ENCODE measurements at regions not wholly inside any gene's neighbourhood (a gene's known extent, or its start where the extent isn't known, plus 50 kb on each side); places are given as distances from the start of the nearest gene placed in this dataset.

GRCh38 chr3:148175214-148175613, 522.5 kb upstream of the AGTR1 start:
- CTCF ChIA-PET = no interaction called here
- TF ChIP-seq CTBP1 (IDR thresholded peaks at IDR 0.05; ENCODE audit: borderline replicate concordance) (no peak), SP1 (IDR thresholded peaks at IDR 0.05) (no peak), L3MBTL2 (conservative IDR thresholded peaks at IDR 0.05) (no peak), ELF4 (IDR thresholded peaks at IDR 0.05) (no peak), ZNF384 (IDR thresholded peaks at IDR 0.05) (no peak), FOXA1 (IDR thresholded peaks at IDR 0.05) (no peak), NFRKB (IDR thresholded peaks at IDR 0.05) (no peak), FOXM1 (IDR thresholded peaks at IDR 0.05; ENCODE audit: borderline replicate concordance) (no peak), ARNT (IDR thresholded peaks at IDR 0.05) (no peak), HDGF (IDR thresholded peaks at IDR 0.05; ENCODE audit: borderline replicate concordance) (no peak), LEF1 (IDR thresholded peaks at IDR 0.05; ENCODE audit: borderline replicate concordance) (no peak), TARDBP (IDR thresholded peaks at IDR 0.05) (no peak), FOXK2 (IDR thresholded peaks at IDR 0.05) (no peak), SUZ12 (IDR thresholded peaks at IDR 0.05) (no peak), BHLHE40 (IDR thresholded peaks at IDR 0.05; ENCODE audit: borderline replicate concordance) (no peak)
- TF ChIP-seq, protein P1, sequence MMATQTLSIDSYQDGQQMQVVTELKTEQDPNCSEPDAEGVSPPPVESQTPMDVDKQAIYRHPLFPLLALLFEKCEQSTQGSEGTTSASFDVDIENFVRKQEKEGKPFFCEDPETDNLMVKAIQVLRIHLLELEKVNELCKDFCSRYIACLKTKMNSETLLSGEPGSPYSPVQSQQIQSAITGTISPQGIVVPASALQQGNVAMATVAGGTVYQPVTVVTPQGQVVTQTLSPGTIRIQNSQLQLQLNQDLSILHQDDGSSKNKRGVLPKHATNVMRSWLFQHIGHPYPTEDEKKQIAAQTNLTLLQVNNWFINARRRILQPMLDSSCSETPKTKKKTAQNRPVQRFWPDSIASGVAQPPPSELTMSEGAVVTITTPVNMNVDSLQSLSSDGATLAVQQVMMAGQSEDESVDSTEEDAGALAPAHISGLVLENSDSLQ (IDR thresholded peaks at IDR 0.05) = no peak
- no peak for DNase-seq (ENCODE audit: extremely low spot score)

DNA sequence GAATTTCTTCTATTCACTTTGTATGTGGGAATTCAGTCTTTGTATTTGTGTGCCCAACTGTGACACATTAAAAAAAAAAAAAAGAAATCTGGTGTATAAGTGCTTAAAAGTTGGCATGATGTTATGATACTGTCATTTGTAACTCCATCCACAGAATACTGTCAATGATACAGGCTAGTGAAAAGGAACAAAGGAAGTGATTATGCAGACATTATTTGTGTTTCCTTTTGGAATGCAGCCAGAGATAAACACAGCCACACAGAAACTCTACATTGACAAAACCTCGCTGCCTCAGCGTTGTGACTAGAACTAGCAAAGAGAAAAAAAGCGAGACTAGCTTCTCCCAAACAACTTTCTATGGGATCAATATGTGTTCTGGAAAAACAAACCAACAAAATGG, 519.2 kb upstream of the AGTR1 start:
- ChIA-PET POLR2A (no interaction called here), CTCF (no interaction called here)
- no peak for DNase-seq (ENCODE audit: extremely low spot score)
- TF ChIP-seq ELF4 (IDR thresholded peaks at IDR 0.05) (no peak), HDGF (IDR thresholded peaks at IDR 0.05; ENCODE audit: borderline replicate concordance) (no peak), ZNF384 (IDR thresholded peaks at IDR 0.05) (no peak), CTBP1 (IDR thresholded peaks at IDR 0.05; ENCODE audit: borderline replicate concordance) (no peak), FOXA1 (IDR thresholded peaks at IDR 0.05) (no peak), NFRKB (IDR thresholded peaks at IDR 0.05) (no peak), FOXK2 (IDR thresholded peaks at IDR 0.05) (no peak), SUZ12 (IDR thresholded peaks at IDR 0.05) (no peak), SP1 (IDR thresholded peaks at IDR 0.05) (no peak), L3MBTL2 (conservative IDR thresholded peaks at IDR 0.05) (no peak), ARNT (IDR thresholded peaks at IDR 0.05) (no peak), FOXM1 (IDR thresholded peaks at IDR 0.05; ENCODE audit: borderline replicate concordance) (no peak), TARDBP (IDR thresholded peaks at IDR 0.05) (no peak), BHLHE40 (IDR thresholded peaks at IDR 0.05; ENCODE audit: borderline replicate concordance) (no peak)

More at GRCh38 chr3:148175214-148175613, 522.5 kb upstream of the AGTR1 start:
- POLR2A ChIA-PET = no interaction called here

DNA sequence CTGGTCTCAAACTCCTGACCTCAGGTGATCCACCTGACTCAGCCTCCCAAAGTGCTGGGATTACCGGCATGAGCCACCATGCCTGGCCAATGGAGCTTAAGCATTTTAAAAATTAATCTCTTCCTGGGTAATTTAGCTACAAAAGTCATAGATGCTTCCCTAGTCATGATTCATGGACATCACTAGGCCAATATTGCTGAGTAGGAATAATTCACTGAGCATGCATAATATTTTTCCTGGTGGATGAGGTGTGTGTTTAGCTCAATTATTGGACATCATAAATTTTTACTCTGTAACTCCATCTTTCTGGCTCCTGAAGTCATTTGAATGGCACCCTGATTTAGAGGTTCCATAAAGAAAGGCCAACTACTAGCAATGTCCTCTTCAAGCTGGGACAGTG, 512.9 kb upstream of the AGTR1 start:
- CTCF ChIA-PET = no interaction called here

DNA sequence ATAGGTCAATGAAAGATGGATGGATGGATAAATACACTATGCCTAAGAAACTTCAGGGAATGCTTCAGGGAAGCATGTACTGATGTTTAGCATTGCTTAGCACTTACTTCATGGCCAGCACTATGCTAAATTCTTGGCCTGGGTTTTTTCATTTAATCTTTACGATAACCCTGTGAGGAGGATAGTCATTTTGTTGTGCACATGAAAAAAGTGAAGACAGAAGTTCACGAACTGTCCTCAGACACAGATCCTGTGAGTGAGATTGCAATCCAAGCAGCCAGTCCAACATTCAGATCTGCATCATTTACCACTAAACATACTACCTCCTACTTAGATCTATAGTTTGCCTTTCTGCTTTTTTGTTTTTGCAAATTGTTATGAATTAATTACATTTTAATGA, 510.8 kb upstream of the AGTR1 start:
- CTCF ChIA-PET = no interaction called here
- no peak for DNase-seq (ENCODE audit: extremely low spot score)
- no peak for TF ChIP-seq LEF1 (IDR thresholded peaks at IDR 0.05; ENCODE audit: borderline replicate concordance)
- TF ChIP-seq CTBP1 (IDR thresholded peaks at IDR 0.05; ENCODE audit: borderline replicate concordance) = no peak
- no peak for TF ChIP-seq ELF4 (IDR thresholded peaks at IDR 0.05)
- no peak for TF ChIP-seq SUZ12 (IDR thresholded peaks at IDR 0.05)
- TF ChIP-seq FOXK2 (IDR thresholded peaks at IDR 0.05) = no peak
- TF ChIP-seq HDGF (IDR thresholded peaks at IDR 0.05; ENCODE audit: borderline replicate concordance) = no peak
- TF ChIP-seq TARDBP (IDR thresholded peaks at IDR 0.05) = no peak
- no peak for TF ChIP-seq ARNT (IDR thresholded peaks at IDR 0.05)
- POLR2A ChIA-PET = no interaction called here

More for the DNA sequence above, 512.9 kb upstream of the AGTR1 start:
- POLR2A ChIA-PET = no interaction called here
- DNase-seq (ENCODE audit: extremely low spot score) = no peak
- no peak for TF ChIP-seq L3MBTL2 (conservative IDR thresholded peaks at IDR 0.05)
- no peak for TF ChIP-seq HDGF (IDR thresholded peaks at IDR 0.05; ENCODE audit: borderline replicate concordance)
- no peak for TF ChIP-seq FOXA1 (IDR thresholded peaks at IDR 0.05)
- TF ChIP-seq LEF1 (IDR thresholded peaks at IDR 0.05; ENCODE audit: borderline replicate concordance) = no peak
- TF ChIP-seq NFRKB (IDR thresholded peaks at IDR 0.05) = no peak
- no peak for TF ChIP-seq CTBP1 (IDR thresholded peaks at IDR 0.05; ENCODE audit: borderline replicate concordance)
- TF ChIP-seq FOXM1 (IDR thresholded peaks at IDR 0.05; ENCODE audit: borderline replicate concordance) = no peak
- TF ChIP-seq ELF4 (IDR thresholded peaks at IDR 0.05) = no peak
- no peak for TF ChIP-seq SUZ12 (IDR thresholded peaks at IDR 0.05)
- no peak for TF ChIP-seq FOXK2 (IDR thresholded peaks at IDR 0.05)
- no peak for TF ChIP-seq BHLHE40 (IDR thresholded peaks at IDR 0.05; ENCODE audit: borderline replicate concordance)
- TF ChIP-seq TARDBP (IDR thresholded peaks at IDR 0.05) = no peak

DNA sequence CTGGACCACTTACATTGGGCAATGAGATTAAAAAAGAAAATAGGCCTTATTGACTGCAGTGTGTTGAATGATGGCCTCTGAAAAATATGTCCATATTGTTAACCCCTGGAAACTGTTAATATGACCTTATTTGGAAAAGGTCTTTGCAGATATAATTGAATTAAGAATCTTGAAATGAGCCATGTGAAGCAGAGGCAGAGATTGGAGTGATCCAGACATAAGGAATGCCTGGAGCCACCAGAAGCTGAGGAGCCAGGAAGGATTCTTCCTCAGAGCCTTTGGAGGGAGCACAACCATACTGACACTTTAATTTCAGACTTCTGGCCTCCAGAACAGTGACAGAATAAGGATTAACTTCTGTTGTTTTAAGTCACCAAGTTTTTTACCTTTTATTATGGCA, 510.4 kb upstream of the AGTR1 start:
- POLR2A ChIA-PET = no interaction called here
- CTCF ChIA-PET = no interaction called here
- no peak for DNase-seq (ENCODE audit: extremely low spot score)
- TF ChIP-seq CTBP1 (IDR thresholded peaks at IDR 0.05; ENCODE audit: borderline replicate concordance) = no peak
- no peak for TF ChIP-seq NFRKB (IDR thresholded peaks at IDR 0.05)
- TF ChIP-seq, protein P1 (IDR thresholded peaks at IDR 0.05) = no peak

DNA sequence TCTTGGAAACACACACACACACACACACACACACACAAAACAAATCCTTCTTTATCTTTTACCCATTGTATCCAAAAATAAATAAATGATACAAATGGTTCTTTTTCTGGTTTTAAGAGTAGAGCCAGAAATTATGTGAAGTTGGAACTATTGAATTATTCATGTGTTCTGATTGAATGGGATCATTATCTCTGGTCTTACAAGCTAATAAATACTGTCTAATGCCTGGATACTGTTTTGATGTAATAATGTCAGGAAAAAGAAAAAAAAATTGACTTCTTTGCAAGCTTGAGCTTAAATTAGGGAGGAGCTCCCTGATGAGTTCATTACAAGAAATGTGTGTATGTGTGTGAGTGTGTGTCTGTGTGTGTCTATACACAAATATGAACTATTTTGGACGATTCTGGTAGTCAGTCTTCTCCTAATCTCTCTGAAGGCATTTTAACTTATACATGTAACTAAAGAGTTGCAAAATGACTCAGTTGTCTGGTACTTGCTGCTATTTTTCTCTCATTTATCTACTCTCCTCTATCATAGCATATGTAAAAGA, 507.2 kb upstream of the AGTR1 start:
- ChIA-PET CTCF (no interaction called here), POLR2A (no interaction called here)
- TF ChIP-seq SP1 (IDR thresholded peaks at IDR 0.05) = no peak
- DNase-seq (ENCODE audit: extremely low spot score) = no peak

DNA sequence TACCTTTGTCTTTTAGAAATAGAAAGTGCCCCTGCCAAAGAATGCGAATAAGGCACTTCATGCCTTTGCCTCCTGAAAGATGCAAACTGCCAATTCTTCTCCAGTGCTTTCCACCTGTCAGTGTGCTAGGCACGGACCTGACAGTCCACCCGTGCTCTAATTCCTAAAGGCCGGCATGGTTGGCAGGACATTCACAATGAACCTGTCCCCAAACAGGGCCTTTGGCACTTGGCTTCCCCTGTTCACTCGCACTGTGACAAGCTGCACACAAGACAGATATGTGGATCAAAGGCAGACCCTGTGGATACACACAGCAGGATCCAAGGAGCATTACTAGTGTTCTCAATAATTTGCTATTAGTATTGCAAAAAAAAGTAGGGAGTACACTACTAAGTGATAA, 505.7 kb upstream of the AGTR1 start:
- DNase-seq (ENCODE audit: extremely low spot score) = no peak
- CTCF ChIA-PET = no interaction called here
- POLR2A ChIA-PET = no interaction called here
- TF ChIP-seq NFRKB (IDR thresholded peaks at IDR 0.05) (no peak), CTBP1 (IDR thresholded peaks at IDR 0.05; ENCODE audit: borderline replicate concordance) (no peak), TARDBP (IDR thresholded peaks at IDR 0.05) (no peak), ARNT (IDR thresholded peaks at IDR 0.05) (no peak), FOXM1 (IDR thresholded peaks at IDR 0.05; ENCODE audit: borderline replicate concordance) (no peak), BHLHE40 (IDR thresholded peaks at IDR 0.05; ENCODE audit: borderline replicate concordance) (no peak), SP1 (IDR thresholded peaks at IDR 0.05) (no peak), ELF4 (IDR thresholded peaks at IDR 0.05) (no peak), FOXK2 (IDR thresholded peaks at IDR 0.05) (no peak)
- TF ChIP-seq, protein P1 (IDR thresholded peaks at IDR 0.05) = no peak

All from HEK293T (cell line).